IMR-90 (cell line): ENCODE measurements at regions not wholly inside any gene's neighbourhood (a gene's known extent, or its start where the extent isn't known, plus 50 kb on each side); places are given as distances from the start of the nearest gene placed in this dataset.
A peak's percentile ranks its signal among the peaks of the same experiment; 100 is the strongest.

ENCODE experiments used
- ATAC-seq: fragments of 200-7000 bp; cut with Tn5 transposase; 2 replicates; pipeline ENCODE4 v1.9.1; 2020; ENCODE audit warnings: low read depth, mild to moderate bottlenecking, moderate library complexity
- BruUV-seq: library from RNA; stranded (reverse); fragments of 400-500 nt; replicated peaks from 2 replicates; lab custom pipeline; 2021; lab: Mats Ljungman, UMichigan
- CTCF ChIA-PET: fragments of 300-600 bp; formaldehyde crosslinking; extraction: SDS; loops from one replicate; lab custom pipeline; 2021; ENCODE audit warnings: antibody characterized with exemption; lab: Yijun Ruan, JAX
- POLR2A ChIA-PET: fragments of 300-600 bp; sonication (Branson Sonifier 250); formaldehyde crosslinking; loops from one replicate; lab custom pipeline; 2022; ENCODE audit warnings: antibody characterized with exemption; ENCODE audit not compliant: unreplicated experiment; lab: Charles Lee
- DNase-seq: peaks from one replicate; pipeline ENCODE4 v3.0.0; 2013
- H2AFZ ChIP-seq: replicated peaks from 2 replicates; pipeline ENCODE3; 2013; ENCODE audit warnings: low read length, mild to moderate bottlenecking; ENCODE audit not compliant: poor library complexity
- H2AK5ac ChIP-seq: 2 replicates; pipeline ENCODE4 v1.6.1; 2013; ENCODE audit warnings: low read depth, low read length, inconsistent platforms
- H2AK9ac ChIP-seq: replicated peaks from 2 replicates; pipeline ENCODE3; 2013; ENCODE audit warnings: mild to moderate bottlenecking, low read depth, low read length, moderate library complexity; ENCODE audit not compliant: poor library complexity
- H2BK120ac ChIP-seq: 2 replicates; pipeline ENCODE4 v1.6.1; 2013; ENCODE audit warnings: low read depth, low read length, inconsistent platforms
- H2BK15ac ChIP-seq: 3 replicates; pipeline ENCODE4 v1.6.1; 2013; ENCODE audit warnings: low read depth, low read length, inconsistent platforms
- H2BK20ac ChIP-seq: 2 replicates; pipeline ENCODE4 v1.6.1; 2013; ENCODE audit warnings: low read depth, mild to moderate bottlenecking, inconsistent platforms, low read length, moderate library complexity
- H2BK5ac ChIP-seq: 2 replicates; pipeline ENCODE4 v1.6.1; 2013; ENCODE audit warnings: mild to moderate bottlenecking, low read depth, low read length, inconsistent platforms; ENCODE audit not compliant: poor library complexity, severe bottlenecking
- H3K14ac ChIP-seq: replicated peaks from 2 replicates; pipeline ENCODE4 v1.6.1; 2013; ENCODE audit warnings: low read depth, low read length, inconsistent platforms
- H3K18ac ChIP-seq: 2 replicates; pipeline ENCODE4 v1.6.1; 2013; ENCODE audit warnings: low read depth, low read length, control low read depth
- H3K23ac ChIP-seq: 2 replicates; pipeline ENCODE4 v1.6.1; 2013; ENCODE audit warnings: low read depth, low read length, inconsistent platforms
- H3K27ac ChIP-seq: 2 replicates; pipeline ENCODE4 v1.5.1; 2013; ENCODE audit warnings: mild to moderate bottlenecking, control low read depth, low read length; ENCODE audit not compliant: insufficient read depth
- H3K27me3 ChIP-seq: 2 replicates; pipeline ENCODE4 v1.6.1; 2013; ENCODE audit warnings: low read length; ENCODE audit not compliant: control insufficient read depth, insufficient read depth
- H3K36me3 ChIP-seq: 2 replicates; pipeline ENCODE4 v1.6.1; 2013; ENCODE audit warnings: low read length, mixed read lengths; ENCODE audit not compliant: control insufficient read depth, insufficient read depth
- H3K4ac ChIP-seq: 2 replicates; pipeline ENCODE4 v1.6.1; 2013; ENCODE audit warnings: low read depth, low read length, inconsistent platforms
- H3K4me1 ChIP-seq: 2 replicates; pipeline ENCODE4 v1.6.1; 2013; ENCODE audit warnings: low read length, mixed read lengths; ENCODE audit not compliant: control insufficient read depth, insufficient read depth
- H3K4me2 ChIP-seq: 2 replicates; pipeline ENCODE4 v1.6.1; 2013; ENCODE audit warnings: low read depth, mild to moderate bottlenecking, control low read depth, low read length, moderate library complexity
- H3K4me3 ChIP-seq: 2 replicates; pipeline ENCODE4 v1.5.1; 2013; ENCODE audit warnings: low read depth, mild to moderate bottlenecking, control low read depth, low read length, moderate library complexity; ENCODE audit not compliant: insufficient read depth
- H3K56ac ChIP-seq: 2 replicates; pipeline ENCODE4 v1.6.1; 2013; ENCODE audit warnings: low read length, inconsistent platforms; ENCODE audit not compliant: insufficient read depth; ENCODE audit errors: extremely low read depth
- H3K79me1 ChIP-seq, 2 experiments: 2 replicates each; pipeline ENCODE4 v1.6.1; 2013; ENCODE audit warnings: low read length in 2 of 2, inconsistent platforms in 1 of 2, low read depth in 1 of 2
- H3K9ac ChIP-seq: 2 replicates; pipeline ENCODE4 v1.6.1; 2013; ENCODE audit warnings: low read depth, low read length, control low read depth
- H3K9me1 ChIP-seq: 2 replicates; pipeline ENCODE4 v1.6.1; 2013; ENCODE audit warnings: low read length, inconsistent platforms; ENCODE audit not compliant: insufficient read depth
- H3K9me3 ChIP-seq: 2 replicates; pipeline ENCODE4 v1.6.1; 2013; ENCODE audit warnings: low read length; ENCODE audit not compliant: control insufficient read depth, insufficient read depth
- H4K20me1 ChIP-seq: 2 replicates; pipeline ENCODE4 v1.6.1; 2013; ENCODE audit warnings: low read length, inconsistent platforms; ENCODE audit not compliant: insufficient read depth
- H4K5ac ChIP-seq: 2 replicates; pipeline ENCODE4 v1.6.1; 2013; ENCODE audit warnings: mild to moderate bottlenecking, low read depth, low read length, control low read depth
- H4K8ac ChIP-seq, 2 experiments: 2 replicates each; pipeline ENCODE4 v1.6.1; 2013; ENCODE audit warnings: low read depth in 2 of 2, low read length in 2 of 2, control low read depth in 1 of 2, inconsistent platforms in 1 of 2
- H4K91ac ChIP-seq: 2 replicates; pipeline ENCODE4 v1.6.1; 2013; ENCODE audit warnings: low read depth, low read length, inconsistent platforms; ENCODE audit not compliant: insufficient read depth
- MAFK ChIP-seq: IDR thresholded peaks from 2 replicates; pipeline ENCODE4 v1.6.1; 2012; ENCODE audit warnings: low read depth, low read length, improper control_type of control experiment
- SMC3 ChIP-seq: fragments of 150-350 bp; IDR thresholded peaks from 2 replicates; pipeline ENCODE4 v1.6.1; 2016; ENCODE audit warnings: low read depth, mild to moderate bottlenecking, antibody characterized with exemption, low read length, moderate library complexity
- WGBS, 2 experiments: methylation state at CpG; one replicate each; pipeline versions ENCODE4 v1.1.5 to v1.1.7; 2013; ENCODE audit warnings: missing lambda C conversion rate in 2 of 2; ENCODE audit not compliant: insufficient read length in 1 of 2; ENCODE audit errors: extremely low coverage in 2 of 2; 5-methylcytosine and 5-hydroxymethylcytosine counted together
- dilution Hi-C: fragments of 300-500 bp; cut with HindIII; formaldehyde crosslinking; loops from one replicate; pipeline ENCODE4 v1.14.3; 2018; ENCODE audit warnings: low sequenced_read_pairs; ENCODE audit not compliant: unreplicated experiment
- in situ Hi-C: fragments of 300-500 bp; cut with MboI; formaldehyde crosslinking; loops from 3 replicates; pipeline ENCODE4 v1.14.3; 2019; ENCODE audit warnings: low sequenced_read_pairs, inconsistent platforms, mixed read lengths
- intact Hi-C: fragments of 100-400 bp; cut with micrococcal nuclease; formaldehyde crosslinking; loops from 2 replicates; pipeline ENCODE4 v1.10.0; 2022

DNA sequence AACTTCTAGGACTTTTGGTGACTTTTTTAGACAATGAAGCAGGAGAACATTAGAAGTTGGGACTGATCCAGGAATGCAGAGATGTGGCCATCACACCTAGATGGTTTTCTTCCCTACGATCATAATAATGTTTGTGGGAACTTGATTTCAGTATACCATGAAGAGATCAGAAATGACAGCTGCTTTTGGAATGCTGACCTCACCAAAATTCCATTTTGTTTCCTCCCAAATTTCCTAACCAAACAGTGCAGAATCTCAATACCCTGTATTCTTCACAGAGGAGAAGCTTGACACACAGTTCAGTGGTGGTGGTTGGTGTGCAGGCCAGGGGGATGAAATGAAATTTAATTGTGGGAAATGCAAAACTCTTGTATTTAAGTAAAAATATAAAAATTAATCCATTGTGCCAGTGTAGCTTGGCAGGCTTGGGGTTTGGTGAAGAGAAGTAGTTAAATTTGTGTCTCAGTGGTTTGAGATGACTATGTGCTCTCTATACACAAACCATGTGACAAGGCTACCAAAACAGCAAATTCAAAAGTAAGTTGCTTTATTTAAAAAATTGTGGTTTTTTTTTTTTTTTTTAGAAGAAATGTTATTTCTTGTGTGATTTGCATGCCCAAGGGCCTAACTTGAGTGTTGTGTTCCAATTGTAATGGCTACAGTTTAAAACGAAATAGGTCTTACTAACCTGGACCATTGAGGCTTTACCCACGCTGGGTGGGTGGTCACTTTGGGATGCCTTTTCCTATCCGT, 252.4 kb downstream of the LPIN1 start:
- peaks cover 3% of the 10 kb centered on the region; the same call in 1 of the 2 replicates for H3K9me3 ChIP-seq
- ChIA-PET CTCF (interaction anchor here (0.6 to 1.1 kb wide), 3 partner anchors 19 to 133 kb away, joined by 3 to 4 read pairs (median 3); no protein-coding TSS in a partner anchor), POLR2A (no interaction called here)
- no peaks in the 10 kb centered on the region for H3K9me1 ChIP-seq
- no peaks in the 10 kb centered on the region for H4K20me1 ChIP-seq
- H3K23ac ChIP-seq: no peak overlapping the region
- no peak overlapping the region for H3K14ac ChIP-seq
- peak overlapping the region; percentile 49; the same call in 1 of the 2 replicates for H2BK20ac ChIP-seq
- no peak overlapping the region; the same call in 1 of the 2 replicates for H2AK5ac ChIP-seq
- no peak overlapping the region for H4K5ac ChIP-seq
- dilution Hi-C loops: no loop called here
- 0 out of 2 replicates have a peak overlapping the region, but pooled peaks have one; percentile 17 for H3K56ac ChIP-seq
- H2BK15ac ChIP-seq: peak overlapping the region; percentile 55; the same call in 1 of the 3 replicates
- no peak overlapping the region for H2BK5ac ChIP-seq
- intact Hi-C loops: no loop called here
- H3K36me3 ChIP-seq: no peaks in the 10 kb centered on the region
- in situ Hi-C loops: no loop called here
- peak overlapping the region; percentile 28; the same call in 1 of the 2 replicates for H3K18ac ChIP-seq
- H4K8ac ChIP-seq: 0 out of 4 replicates have a peak overlapping the region, but pooled peaks of 1 of the 2 experiments have one; percentile 32
- peak overlapping the region; percentile 1; the same call in 1 of the 2 replicates for H2BK120ac ChIP-seq
- H3K79me1 ChIP-seq: no peaks in the 10 kb centered on the region
- no peak overlapping the region for H3K4ac ChIP-seq
- H2AK9ac ChIP-seq: no peak overlapping the region
- TF ChIP-seq SMC3 (no peak), MAFK (peak; percentile 56; the same call in 1 of the 2 replicates)
- ATAC-seq: peak; percentile 44
- H3K4me2 ChIP-seq: no peak overlapping the region
- WGBS, 2 experiments: no CpG with 5 or more reads among the region's 4 CpGs
- no peak overlapping the region for H3K9ac ChIP-seq
- H4K91ac ChIP-seq: 0 out of 2 replicates have a peak overlapping the region, but pooled peaks have one; percentile 10
- no peak overlapping the region for H3K27ac ChIP-seq
- BruUV-seq: no TSS peak
- peak; percentile 21 for DNase-seq
- no peak overlapping the region for H2AFZ ChIP-seq
- H3K4me3 ChIP-seq: no peak overlapping the region
- H3K27me3 ChIP-seq: no peaks in the 10 kb centered on the region
- peaks cover 5% of the 10 kb centered on the region for H3K4me1 ChIP-seq
